Stimulated activated CD8-positive, alpha-beta memory T cell treated with anti-CD3 and anti-CD28 coated beads, Interleukin-15, amount 100 ng/mL, for 48 hours (primary cell): ENCODE measurements at regions not wholly inside any gene's neighbourhood (a gene's known extent, or its start where the extent isn't known, plus 50 kb on each side); places are given as distances from the start of the nearest gene placed in this dataset.

Source experiments
- DNase-seq, 2 donors: peaks; one replicate each; pipeline ENCODE4 v3.0.0-alpha.2; 2020; ENCODE audit warnings: low read depth in 2 of 2

DNA sequence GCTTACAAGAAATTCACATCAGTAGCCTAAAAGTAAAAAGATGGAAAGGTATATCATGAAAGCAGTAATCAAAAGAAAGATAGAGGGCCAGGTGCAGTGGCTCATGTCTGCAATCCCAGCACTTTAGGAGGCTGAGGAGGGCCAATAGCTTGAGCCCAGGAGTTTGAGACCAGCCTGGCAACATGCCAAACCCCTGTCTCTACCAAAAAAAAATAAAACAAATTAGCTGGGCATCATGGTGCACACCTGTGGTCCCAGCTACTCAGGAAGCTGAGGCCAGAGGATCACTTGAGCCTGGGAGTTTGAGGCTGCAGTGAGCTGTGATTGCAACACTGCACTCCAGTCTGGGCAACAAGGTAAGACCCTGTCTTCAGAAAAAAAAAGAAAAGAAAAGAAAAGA, 55.5 kb downstream of the GSPT2 start:
- no peak for DNase-seq

- peak; percentile 36 to 39 for DNase-seq
Measured at GRCh38 chrX:51802917-51803688, 59.9 kb downstream of the GSPT2 start.

- DNase-seq = no peak
Measured at GRCh38 chrX:51803833-51804232, 60.6 kb downstream of the GSPT2 start.

DNA sequence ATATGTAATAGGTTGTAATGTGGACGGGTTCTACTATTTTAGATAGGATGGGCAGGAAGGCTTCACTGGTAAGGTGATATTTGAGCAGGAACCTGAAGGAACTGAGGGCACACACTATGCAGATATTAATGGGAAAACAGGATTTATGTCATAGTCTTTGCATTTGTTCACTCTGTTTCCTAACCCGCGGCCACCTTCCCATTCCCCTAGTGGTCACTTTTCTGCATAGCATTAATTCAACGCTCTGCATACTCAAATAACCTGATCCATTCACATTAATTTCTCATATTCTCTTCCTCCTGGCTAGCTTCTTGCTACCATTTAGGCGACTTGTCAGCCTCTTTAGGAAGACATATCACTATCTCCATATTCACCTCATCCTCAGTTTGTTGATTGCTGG, 61.5 kb downstream of the GSPT2 start:
- DNase-seq = no peak

DNA sequence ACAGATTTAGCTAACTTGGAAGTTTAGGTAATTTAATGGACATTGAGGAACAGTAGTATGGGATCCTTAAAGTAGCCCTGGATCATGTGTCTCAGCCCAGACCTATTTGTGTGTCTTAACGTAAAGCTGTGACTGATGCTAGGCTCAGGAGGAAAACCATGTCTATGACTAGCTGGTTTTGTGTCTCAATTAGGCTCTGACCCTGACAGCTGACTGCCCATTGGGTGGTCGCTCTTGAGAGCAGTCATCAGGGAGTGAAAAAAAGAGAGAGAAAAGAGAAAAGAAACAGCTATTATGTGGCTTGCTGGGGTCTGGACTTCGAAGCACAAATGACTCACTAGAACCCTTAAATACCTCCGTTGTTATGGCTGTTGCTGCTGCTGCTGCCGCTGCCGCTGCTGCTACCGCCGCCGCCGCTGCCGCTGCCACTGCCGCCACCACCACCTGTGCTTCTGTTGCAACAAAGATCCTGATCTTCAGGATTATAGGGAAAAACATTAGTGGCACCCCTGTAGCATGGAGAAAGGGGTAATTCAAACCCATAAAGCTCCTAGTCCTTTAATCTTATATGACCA, 70.7 kb downstream of the GSPT2 start:
- no peak for DNase-seq

- DNase-seq = no peak
Measured at GRCh38 chrX:51824061-51824460, 69.4 kb upstream of the MAGED1 start.

GRCh38 chrX:51825436-51825835, 68.0 kb upstream of the MAGED1 start:
- no peak for DNase-seq

DNA sequence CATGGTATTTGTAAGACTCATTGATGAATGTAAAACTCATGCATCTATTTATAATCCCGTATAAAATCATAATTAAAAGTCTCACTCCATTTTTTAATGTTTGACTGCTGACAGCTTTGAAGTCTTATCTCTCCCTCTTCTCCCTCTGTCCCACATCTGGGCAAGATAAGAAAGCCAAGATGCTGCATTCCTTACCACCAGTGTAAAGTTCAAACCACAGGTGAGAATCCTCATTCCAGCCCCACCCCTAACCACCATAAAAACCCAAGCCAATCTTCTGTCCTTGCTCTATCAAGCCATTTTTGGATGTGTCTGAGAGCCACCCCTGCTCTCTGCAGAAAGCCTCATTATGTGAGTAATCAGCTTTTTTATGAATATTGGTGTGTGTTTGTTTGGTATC, 59.3 kb upstream of the MAGED1 start:
- DNase-seq = no peak

- DNase-seq = no peak
Measured at GRCh38 chrX:51836823-51837222, 56.6 kb upstream of the MAGED1 start.

DNA sequence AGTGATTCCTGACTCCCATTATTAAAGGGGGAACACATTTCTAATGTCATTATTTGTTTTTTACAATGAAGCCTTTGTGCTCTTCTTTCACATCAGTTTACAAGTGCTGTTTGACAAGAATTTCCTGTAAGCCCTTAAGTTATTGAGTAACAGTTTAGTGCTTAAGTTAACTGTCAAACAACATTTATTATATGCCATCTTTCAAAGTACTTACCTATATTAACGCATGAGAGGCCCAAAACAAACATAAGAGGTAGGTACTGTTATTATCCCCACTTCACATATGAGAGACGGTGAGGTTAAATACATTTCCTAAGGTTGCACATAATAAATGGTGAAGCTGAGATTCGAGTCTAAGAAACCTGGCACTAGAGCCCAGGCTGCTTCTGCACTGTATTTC, 56.0 kb upstream of the MAGED1 start:
- DNase-seq = no peak

- DNase-seq = no peak
Measured at GRCh38 chrX:51837921-51838320, 55.5 kb upstream of the MAGED1 start.
